Midbrain (tissue), 1 donor: ENCODE measurements at regions not wholly inside any gene's neighbourhood (a gene's known extent, or its start where the extent isn't known, plus 50 kb on each side); places are given as distances from the start of the nearest gene placed in this dataset.

Experiments used
- DNase-seq: peaks from one replicate; lab custom pipeline; 2025; lab: John Stamatoyannopoulos, UW

DNA sequence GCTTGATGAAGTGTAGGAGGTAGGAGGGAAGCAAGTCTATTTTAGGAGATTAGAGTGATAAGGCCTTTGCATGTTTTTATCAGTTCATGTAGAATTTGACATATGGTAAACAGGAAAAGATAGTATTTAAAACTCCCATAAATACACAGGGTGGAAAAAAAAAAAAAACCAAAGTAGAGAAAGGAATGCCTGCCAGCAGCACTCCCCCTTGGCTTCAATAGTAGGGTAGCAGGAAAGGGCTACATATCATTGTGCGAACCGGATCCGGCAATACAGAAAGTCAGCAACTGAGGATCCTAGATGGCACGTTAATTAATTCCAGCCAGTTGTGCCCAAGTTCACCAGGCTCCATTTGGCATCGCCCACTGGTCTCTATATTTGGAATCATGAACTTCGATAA, 159.6 kb upstream of the SMIM21 start:
- no peak for DNase-seq

DNA sequence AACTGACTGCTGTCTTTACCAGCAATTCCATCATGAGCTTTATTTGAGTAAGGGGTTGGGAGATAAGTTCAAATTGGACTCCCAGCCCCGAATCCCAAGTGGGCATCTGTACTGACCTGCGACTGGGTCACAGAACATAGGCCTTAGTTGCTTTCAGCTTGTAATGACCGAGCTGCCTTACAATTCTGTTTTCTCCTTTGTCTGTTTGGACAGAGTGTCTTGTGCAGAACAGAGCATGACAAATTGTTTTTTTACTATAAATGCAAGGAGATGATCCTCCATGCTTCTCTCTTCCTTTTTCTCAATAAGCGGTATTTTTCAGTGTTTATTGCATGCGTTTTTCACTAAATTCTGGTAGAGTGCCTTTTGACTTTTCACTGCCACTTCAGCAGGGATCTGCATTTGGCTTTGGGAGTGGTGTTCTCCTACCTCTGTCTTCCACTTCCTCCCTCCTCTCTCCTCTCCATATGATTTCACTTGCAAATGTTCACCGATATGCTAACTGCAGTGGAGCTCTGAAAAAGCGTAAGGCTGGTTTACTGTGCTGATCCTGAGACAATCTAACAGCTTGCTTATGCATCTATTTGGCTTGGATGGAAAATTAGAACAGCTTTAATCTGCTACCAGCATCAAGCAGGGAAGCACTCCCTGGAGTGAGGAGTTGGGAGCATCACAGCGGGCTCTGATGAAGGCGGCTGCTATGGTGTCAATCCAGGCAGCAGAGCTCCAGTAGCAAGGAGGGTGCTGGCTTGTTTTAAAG, 158.8 kb upstream of the SMIM21 start:
- DNase-seq = peak; percentile 0

DNA sequence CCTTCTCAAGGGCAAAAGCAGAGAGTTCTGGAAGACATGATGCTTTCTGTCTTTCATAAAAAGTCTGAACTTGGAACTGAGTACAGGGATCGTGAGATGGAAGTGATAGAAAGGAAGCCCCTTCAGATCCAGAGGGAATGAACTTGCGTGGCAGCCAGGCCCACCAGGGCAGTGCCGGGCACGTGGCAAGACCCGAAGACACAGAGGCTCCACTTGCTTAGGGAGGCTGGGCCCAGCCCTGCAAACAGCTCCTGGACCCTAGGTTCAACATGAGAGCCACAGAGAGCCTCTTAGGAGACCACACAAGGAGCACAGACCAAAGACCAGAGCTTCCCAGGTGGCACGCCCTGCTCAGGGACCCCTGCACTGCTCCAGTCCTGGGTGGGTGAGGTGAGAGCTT, 155.4 kb upstream of the SMIM21 start:
- no peak for DNase-seq

DNA sequence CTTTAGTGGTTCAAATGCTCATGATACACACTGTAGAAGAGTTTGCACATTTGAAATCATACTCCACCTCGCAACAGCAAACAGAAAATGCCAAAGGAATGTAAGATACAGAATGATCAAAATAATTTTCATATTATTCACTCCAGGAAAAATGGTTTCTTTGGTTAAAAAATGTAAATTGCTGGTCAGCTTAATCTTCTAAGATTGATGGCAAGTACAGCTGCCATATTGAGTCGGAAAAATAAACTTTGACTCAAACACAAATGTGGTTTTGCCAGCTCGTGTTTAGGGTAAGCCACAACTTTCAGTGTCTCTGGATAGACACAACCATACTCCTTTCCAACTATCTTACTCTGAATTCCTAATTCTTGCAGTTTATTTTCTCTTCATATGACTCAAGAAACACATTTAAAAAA, 154.9 kb upstream of the SMIM21 start:
- DNase-seq = no peak

DNA sequence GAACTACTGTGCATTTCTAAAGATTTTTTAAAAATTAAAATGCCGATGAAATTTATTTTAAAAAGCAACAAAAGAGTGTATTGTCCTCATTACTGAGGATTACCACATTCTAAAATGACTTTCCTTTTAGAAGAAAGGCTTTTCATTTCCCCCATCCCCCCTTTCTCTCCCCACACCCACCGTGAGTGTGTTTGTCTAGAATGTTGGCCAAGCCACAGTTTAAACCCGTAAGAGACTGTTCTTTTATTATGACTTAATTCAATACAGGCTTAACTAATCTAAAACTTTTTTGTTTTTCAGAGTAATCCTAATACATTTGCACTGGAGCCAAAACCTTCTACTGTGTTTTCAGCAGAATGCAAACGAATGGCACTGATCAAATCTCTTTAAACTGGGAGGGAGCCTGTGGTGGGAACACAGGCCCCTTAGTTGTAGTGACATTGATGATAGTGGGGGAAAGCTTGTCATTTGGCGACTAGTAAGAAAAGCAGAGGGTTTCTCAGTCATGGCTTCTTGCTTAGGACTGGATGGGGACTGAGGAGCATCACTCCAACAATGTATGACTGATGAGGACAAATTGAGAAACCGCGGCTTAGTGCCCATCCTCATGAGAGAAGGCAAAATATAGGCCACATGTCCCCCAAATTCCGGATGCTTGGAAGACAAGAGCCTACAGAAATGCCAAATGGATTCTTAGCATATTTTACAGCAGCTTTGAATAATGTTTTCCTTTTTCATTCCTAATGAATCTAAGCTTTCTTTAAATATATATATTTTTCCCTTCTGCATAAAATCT, 154.0 kb upstream of the SMIM21 start:
- DNase-seq = no peak

DNA sequence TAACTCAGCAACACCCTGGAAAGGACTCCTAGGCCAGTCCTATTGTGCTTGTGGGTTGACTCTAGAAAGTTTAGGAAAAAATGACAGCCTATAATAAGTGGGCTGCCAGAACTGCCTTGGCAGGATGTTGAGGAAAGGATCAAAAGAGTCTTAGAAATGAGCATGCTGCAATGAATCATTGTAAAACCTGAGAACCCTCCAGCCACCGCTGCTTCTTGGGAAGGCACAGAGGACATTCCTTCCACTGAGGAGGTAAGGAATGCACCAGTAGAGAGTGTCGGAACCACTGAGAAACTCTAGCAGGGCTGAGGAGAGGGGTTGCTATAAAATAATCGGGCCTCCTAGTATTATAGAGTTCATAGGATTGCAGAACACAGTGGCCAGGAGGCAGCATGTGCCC, 146.7 kb upstream of the SMIM21 start:
- DNase-seq = no peak

DNA sequence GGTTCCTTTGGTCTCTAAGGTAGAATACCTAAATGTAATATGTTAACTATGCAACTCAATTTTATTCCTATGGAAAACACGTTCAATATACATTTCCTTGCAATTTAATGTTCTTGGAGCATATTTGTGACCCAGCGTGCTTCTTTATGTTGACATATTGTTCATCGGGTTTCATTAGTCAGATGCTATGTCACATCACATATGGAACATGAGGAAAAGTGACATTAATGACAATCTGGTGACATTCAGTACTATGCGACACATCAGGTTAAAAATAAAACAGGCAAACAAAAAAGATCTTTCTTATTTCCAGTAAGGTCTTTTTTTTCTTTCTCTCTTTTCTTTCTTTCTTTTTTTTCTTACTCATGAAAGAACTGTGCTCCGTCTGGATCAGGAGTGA, 135.6 kb upstream of the SMIM21 start:
- DNase-seq = no peak

DNA sequence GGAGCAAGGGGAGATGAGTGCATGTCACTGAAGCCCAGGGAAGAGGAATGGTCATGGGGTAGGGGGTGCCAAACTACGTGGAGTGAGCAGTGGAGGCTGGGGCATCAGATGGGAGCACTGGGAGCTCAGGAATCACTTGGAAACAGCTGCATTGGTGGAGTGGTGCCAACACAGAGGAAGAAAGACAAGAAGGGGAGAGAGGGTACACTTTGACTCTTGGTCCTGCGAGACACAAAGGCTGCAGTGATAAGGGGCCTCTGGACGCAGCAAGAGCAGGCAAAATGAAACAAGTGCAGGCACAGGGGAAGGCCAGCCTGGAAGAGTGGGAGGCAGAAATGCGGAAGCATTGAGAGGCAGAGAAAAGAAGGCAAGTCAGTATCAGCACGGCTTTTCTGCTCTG, 134.7 kb upstream of the SMIM21 start:
- DNase-seq = no peak

DNA sequence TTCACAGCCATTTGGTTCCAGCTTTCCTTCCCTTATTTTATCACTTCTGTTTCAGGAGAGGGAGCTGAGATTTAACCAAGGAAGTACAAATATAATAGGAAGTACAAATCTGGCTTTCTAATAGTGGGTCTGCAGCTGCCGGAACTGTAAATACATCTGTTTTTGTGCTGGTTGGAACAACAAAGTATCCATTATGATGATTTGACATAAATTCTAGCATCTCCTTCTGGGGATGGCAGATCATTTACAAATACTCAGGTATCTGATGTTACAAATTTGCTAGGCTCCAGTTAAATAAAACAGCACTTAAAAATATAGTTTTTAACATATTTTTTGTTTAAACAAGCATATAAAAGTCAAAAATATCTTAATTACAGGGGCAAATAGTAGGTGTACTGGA, 131.3 kb upstream of the SMIM21 start:
- DNase-seq = no peak

DNA sequence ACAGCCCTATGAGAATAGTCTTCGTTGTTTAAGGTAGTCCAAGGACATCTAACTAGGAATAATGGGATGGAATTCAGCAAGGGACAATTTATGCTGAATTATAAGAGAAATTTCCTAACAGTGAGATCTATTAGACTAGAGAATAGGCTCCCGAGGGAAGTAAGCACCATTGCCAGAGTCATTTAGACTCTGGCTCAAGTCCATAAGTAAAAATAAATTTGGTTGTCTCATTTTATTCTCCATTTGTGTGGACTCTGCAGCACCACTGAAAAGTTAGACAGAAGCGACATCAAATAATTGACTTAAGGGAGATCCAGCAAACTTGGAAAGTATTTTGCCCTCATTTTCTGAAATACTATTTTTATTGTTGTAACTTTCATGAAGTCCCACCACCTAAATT, 129.3 kb upstream of the SMIM21 start:
- DNase-seq = no peak

DNA sequence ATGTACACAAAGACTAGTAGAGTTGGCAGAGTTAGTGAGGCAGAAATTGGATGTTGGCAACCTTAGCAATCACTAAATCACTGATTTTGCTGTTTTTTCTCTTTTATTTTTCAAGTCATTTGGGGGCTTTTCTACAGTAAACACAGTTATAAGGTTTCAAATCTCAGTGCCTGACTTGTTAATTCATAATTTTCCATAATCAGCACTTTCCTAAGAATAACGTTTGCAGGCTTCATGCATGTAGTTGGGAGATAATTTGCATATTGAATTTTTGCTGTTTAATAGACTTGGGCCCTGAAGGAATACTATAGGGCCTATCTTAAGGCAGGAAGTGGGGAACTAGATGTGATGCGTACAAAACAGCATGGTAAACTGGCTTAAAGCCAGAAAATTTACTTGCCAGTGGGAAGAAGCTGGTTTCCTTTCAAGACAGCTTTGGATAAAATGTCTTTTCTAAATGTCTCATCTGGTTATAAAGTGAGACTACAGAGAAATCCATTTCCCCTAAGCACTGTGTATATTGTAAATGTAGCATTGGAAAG, 127.2 kb upstream of the SMIM21 start:
- DNase-seq = no peak

DNA sequence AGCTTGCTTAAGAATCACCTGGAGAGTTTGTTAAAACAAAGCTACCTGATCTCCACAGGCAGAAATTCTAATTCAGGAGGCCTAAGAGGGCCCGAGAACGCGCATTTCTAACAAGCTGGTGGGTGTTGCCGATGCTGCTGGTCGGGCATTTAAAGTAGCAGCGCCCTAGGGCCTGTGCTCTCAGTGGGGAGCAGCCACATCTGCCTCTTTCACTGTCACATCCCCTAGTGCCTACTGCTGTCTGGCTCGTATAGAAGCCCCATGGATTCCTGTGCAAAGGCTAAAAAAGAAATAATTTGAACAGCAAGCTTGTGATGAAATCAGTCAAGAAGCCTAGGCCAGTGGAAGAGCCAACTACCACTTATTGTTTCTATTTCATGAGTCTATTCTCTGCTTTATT, 126.7 kb upstream of the SMIM21 start:
- DNase-seq = no peak

DNA sequence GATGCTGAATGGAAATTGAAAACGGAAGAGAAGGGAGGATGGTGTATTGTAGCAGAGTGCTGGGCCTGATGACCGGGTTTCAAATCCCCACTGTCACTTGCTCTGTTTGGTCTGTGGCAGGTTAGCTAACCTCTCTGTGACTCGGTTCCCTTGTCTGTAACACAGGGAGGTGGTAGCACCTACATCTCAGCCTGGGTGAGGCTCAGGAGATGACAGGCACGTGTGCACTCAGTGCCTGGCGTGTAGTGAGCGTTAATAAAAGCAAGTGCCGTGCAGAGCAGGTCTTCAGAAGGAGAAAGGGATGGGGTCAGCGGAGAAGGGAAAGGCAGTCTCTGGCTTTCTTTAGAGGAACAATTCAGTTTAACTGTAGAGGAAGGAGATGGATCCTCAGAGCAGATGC, 125.5 kb upstream of the SMIM21 start:
- DNase-seq = no peak

DNA sequence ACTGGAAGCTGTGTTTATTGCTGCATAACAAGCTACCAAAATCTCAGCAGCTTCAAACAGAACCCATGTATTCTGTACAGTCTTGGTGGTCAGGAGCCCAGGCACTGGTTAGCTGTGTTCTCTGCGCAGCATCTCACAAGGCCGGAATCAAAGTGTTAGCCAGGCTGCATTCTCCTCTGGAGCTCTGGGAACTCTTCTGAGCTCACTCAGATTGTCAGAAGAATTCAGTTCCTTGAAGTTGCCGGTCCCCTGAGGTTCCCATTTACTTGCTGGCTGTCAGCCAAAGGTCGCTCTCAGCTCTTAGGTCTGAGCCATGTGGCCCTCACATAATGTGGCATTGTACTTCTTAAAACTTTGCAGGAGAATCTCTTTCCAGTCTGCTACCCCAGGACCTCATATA, 123.6 kb upstream of the SMIM21 start:
- DNase-seq = peak; percentile 9

DNA sequence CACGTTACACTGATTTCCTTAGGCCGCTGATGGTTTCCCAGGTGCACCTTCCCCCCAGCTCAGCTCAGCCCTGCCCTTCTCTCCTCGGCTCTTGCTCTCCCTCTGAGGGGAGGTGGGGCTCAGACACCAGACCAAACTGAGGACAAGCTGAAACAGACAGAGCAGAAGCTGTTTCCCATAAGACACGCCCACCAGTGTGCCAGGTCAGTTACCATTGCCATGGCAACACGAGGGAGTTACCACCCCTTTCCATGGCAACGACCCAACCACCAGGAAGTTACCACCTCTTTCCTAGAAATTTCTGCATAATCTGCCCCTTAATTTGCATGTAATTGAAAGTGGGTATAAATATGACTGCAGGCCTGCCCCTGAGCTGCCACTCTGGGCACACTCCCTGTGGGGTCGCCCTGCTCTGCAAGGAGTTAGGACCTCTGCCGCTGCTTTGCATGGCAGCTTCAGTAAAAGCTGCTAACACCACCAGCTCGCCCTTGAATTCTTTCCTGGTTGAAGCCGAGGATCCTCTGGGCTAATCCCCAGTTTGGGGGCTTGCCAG, 120.9 kb upstream of the SMIM21 start:
- no peak for DNase-seq

DNA sequence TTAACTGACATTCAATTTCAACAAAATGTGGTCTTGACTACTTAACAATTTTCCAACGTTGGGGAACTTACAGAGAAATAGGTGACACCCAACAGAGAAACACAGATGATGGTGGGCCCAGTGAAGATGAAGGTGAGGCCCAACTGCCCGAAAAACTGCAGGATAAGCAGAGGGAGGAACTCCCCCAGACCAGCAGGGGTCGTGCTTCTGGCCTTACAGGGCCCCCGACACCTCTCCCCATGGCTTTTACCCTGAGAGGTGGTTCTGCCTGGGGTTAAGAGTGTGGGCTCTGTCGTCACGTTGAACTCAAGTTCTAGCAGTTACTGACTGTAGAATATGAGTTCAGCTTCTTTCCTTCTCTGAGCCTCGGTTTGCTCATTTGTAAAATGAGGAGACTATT, 119.5 kb upstream of the SMIM21 start:
- DNase-seq = no peak

DNA sequence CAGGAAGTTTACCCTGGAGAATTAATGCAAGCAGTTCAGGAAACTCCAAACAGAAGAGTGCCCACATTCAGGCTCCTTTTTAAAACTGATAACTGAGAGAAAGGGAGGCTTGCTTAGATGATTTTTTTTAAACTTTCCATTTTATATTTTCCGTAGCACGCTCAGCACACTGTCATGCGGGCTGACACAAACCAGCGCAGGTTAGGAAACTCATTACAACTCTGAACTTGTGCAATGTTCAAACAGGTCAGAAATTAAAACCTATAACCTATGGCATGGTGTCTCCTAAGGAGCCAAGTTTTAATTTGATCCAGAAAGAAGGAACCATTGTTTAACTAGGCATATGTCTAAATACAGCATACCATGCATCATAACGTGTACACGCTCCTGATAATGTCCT, 117.7 kb upstream of the SMIM21 start:
- DNase-seq = no peak

DNA sequence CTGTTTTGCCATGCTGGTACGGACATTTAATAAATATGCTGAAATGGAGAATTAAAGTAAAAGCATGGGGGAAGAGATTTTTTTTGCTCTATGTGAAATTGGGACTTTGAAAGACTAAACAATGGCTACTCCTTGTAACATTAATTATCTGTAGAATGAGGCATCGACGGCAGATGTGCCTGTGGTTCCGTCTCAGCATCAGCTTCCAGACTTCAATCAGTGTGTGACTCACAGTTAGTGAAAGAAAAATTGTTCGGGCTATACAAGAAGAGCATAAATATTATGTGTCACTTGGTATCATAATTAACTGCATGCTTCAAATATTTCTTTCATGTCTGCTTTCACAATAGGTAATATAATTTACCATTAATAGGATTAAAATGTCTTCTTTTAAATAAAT, 117.0 kb upstream of the SMIM21 start:
- no peak for DNase-seq

DNA sequence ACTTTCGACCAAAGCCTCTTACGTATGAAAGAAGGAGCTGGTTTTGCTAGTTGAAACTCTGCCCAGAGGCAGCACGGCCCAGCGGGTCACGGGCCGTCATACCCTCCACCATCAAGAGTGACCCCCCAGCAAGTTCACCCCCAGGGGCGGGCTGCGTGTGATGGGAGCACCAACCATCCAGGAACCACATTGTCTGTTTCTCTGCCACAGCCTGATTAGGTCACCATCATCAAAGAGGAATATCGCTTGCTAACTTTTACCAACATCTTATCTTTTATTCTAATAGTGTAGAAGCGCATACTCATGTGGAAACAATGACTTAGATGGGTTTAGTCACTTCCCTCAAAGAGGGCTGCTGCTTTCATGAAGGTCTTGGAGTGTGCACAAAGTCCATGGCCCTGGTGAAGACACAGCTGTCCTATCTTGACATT, 116.6 kb upstream of the SMIM21 start:
- DNase-seq = no peak

DNA sequence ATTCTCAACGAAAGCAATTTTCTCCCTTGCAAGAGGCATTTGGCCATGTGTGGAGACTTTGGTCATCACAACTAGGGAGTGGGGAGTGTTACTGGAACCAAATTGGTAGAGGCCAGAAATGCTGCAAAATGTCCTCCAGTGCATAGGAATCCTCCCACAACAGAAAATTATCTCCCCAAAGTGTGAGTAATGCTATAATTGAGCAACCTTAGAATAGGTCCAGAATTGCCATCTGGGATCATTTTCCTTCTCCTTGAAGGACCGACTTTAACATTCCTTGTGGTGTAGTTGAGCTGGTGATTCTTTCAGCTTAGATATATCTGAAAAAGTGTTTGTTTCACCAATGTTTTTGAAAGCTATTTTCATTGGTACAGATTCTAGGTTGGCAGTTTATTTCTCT, 111.2 kb upstream of the SMIM21 start:
- DNase-seq = no peak

DNA sequence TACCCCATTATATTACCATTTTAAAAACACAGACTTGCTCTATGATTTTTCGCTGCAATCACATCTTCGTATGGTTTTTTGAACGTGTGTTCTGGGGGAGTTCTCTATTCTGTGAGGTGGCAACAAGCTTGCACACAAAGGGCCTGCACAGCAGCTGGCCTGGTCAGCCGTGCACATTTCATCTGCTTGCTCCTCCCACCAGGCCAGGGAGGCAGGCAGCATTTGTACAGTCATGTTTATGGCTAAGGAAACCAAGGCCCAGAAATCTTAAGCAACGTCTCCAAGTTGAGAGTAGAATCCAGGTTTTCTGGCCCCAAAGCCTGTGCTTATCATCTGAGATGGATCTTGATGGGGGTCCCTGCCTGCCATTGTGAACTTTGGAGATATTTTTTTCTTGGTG, 106.4 kb upstream of the SMIM21 start:
- no peak for DNase-seq

DNA sequence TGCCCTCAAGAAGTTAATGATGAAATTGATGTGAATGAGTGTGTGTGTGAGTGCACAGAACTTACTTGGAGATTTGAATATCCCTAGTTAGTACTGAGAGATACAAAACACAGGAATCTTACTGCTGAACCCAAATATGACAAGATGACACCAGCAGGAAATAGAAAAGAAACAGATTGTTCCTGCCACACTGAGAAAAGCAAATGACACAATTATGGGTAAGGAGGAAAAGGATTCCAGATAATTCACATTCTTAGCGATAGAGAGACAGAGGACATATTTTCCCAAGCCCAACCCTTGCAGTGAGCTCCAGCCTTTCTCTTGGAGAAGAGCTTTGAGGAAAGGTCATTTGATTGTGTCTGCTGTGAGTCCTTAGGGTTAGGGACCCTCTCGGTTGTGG, 105.7 kb upstream of the SMIM21 start:
- DNase-seq = no peak

DNA sequence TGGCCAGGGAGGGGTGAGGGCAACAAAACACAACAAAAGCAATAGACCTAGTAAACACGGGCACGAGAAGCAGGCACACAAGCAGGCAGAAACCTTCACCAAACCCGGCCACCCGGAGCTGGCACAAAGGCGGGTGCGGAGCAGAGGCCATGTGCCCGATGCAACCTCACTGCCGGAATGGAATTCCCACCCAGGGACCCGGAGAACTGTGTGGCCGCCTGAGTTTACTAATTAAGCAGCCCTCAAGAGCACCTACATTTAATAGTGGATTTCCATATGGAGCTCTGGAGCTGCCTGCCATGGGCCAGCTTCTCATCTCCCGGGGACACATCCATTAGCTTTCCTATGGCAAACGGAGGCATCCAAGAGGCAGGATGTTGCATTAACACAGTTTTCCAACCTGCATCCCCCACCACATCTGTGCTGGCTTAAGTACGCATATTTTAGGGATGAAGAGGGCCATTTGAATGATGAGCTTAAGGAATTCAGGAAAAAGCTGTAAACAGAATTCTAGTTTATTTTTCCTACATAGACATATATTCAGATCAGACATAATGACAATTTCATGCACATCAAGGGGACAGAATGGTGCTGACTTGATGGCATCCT, 104.5 kb upstream of the SMIM21 start:
- DNase-seq = no peak
